ENCODE measurements at regions not wholly inside any gene's neighbourhood (a gene's known extent, or its start where the extent isn't known, plus 50 kb on each side); places are given as distances from the start of the nearest gene placed in this dataset.

DNA sequence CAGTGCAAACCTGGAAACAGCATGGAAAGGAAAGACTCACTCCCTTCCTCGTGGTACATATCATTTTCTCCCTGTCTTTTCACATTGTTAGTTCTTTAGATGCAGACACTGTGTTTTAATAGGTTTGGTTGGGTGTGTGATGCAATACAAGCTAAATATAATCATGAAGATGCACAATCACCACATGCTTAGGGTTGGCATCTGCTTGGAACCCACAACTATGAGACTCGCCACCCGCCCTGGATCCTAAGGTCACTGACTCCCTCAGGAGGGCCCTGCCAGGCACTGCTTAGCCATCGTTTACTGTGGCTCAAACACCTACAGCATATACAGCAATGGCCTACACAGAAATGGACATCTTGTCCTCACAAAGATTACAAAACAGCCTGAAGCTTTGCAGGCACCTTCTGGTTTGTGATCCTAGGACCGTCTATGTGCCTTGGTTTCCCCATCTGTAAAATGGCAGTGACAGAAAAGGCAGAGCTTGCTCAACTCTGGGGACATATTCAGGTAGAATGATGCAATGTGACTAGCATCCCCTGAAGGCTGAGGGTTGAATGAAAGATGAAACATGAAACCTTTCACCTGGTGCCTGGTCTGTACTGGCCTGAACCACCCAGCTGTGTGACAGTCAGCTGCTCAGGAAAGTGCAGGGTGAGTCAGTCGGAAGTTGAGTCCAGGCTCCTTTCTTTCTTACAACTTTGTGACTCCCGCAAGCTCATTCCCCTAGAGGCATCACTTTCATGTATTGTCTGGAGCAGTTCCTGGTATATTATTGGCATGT, 123.6 kb upstream of the PFN2 start:
- H3K9me3 Mint-ChIP-seq (ENCODE audit: unreplicated experiment) = no peaks in the 10 kb centered on the region
- no peaks in the 10 kb centered on the region for H3K4me1 Mint-ChIP-seq (ENCODE audit: low read depth, unreplicated experiment)
- BruUV-seq (replicated peaks) = no TSS peak
- H3K36me3 Mint-ChIP-seq (ENCODE audit: insufficient read depth, unreplicated experiment) = no peaks in the 10 kb centered on the region
- TF ChIP-seq, protein P1, sequence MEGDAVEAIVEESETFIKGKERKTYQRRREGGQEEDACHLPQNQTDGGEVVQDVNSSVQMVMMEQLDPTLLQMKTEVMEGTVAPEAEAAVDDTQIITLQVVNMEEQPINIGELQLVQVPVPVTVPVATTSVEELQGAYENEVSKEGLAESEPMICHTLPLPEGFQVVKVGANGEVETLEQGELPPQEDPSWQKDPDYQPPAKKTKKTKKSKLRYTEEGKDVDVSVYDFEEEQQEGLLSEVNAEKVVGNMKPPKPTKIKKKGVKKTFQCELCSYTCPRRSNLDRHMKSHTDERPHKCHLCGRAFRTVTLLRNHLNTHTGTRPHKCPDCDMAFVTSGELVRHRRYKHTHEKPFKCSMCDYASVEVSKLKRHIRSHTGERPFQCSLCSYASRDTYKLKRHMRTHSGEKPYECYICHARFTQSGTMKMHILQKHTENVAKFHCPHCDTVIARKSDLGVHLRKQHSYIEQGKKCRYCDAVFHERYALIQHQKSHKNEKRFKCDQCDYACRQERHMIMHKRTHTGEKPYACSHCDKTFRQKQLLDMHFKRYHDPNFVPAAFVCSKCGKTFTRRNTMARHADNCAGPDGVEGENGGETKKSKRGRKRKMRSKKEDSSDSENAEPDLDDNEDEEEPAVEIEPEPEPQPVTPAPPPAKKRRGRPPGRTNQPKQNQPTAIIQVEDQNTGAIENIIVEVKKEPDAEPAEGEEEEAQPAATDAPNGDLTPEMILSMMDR (IDR thresholded peaks at IDR 0.05; ENCODE audit: insufficient read depth in 1 of 2, low read depth in 1 of 2, low read length in 1 of 2, severe bottlenecking in 1 of 2, unreplicated experiment in 1 of 2) = no peak
- H3K27me3 Mint-ChIP-seq (ENCODE audit: insufficient read depth, unreplicated experiment) = peaks cover 7% of the 10 kb centered on the region
- Histone ChIP-seq H3K4me3 (ENCODE audit: low read depth, low read length) (no peak overlapping the region), H3K27me3 (replicated peaks; ENCODE audit: control insufficient read depth, insufficient read depth, low read length) (no peaks in the 10 kb centered on the region), H3K9me3 (no peaks in the 10 kb centered on the region), H3K36me3 (ENCODE audit: control insufficient read depth, insufficient read depth, low read length) (no peaks in the 10 kb centered on the region), H3K4me1 (no peaks in the 10 kb centered on the region)
- H3K27ac Mint-ChIP-seq (ENCODE audit: unreplicated experiment) = no peak overlapping the region
- no peak for DNase-seq
- ChIA-PET POLR2A (no interaction called here), CTCF (no interaction called here)
- no peak overlapping the region for H3K4me3 Mint-ChIP-seq (ENCODE audit: unreplicated experiment)
- intact Hi-C loops (cut with micrococcal nuclease; ENCODE audit: unreplicated experiment) = no loop called here

DNA sequence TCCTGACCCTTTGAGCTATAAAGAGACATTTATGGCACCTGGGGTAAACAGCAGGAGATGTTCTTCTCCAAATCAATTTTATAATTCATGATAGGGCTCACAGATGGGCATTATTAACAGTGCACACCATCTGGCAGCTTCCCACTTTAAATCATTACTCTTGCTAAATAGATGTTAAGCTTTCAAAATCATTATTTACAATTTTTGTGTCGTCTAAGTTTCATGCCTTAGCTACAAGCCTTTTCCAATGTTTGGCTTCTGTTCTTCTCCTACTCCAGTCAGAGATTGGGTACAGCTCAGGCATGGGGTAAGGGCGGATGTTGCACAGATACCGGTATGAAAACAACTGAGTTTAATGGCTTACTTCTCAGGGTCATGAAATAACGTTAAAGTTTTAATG, 120.9 kb upstream of the PFN2 start:
- ChIA-PET CTCF (no interaction called here), POLR2A (no interaction called here)
- no peaks in the 10 kb centered on the region for H3K4me1 ChIP-seq
- no peaks in the 10 kb centered on the region for H3K36me3 Mint-ChIP-seq (ENCODE audit: insufficient read depth, unreplicated experiment)
- no peak overlapping the region for H3K4me3 Mint-ChIP-seq (ENCODE audit: unreplicated experiment)
- intact Hi-C loops (cut with micrococcal nuclease; ENCODE audit: unreplicated experiment) = no loop called here
- TF ChIP-seq, protein P1 (IDR thresholded peaks at IDR 0.05; ENCODE audit: insufficient read depth in 1 of 2, low read depth in 1 of 2, low read length in 1 of 2, severe bottlenecking in 1 of 2, unreplicated experiment in 1 of 2) = no peak
- no peaks in the 10 kb centered on the region for H3K36me3 ChIP-seq (ENCODE audit: control insufficient read depth, insufficient read depth, low read length)
- H3K9me3 Mint-ChIP-seq (ENCODE audit: unreplicated experiment) = no peaks in the 10 kb centered on the region
- H3K27ac Mint-ChIP-seq (ENCODE audit: unreplicated experiment) = no peak overlapping the region
- no peak overlapping the region for H3K4me3 ChIP-seq (ENCODE audit: low read depth, low read length)
- H3K27me3 ChIP-seq (replicated peaks; ENCODE audit: control insufficient read depth, insufficient read depth, low read length) = no peaks in the 10 kb centered on the region
- peaks cover 14% of the 10 kb centered on the region for H3K27me3 Mint-ChIP-seq (ENCODE audit: insufficient read depth, unreplicated experiment)
- no peaks in the 10 kb centered on the region for H3K4me1 Mint-ChIP-seq (ENCODE audit: low read depth, unreplicated experiment)
- DNase-seq = no peak
- no peaks in the 10 kb centered on the region for H3K9me3 ChIP-seq
- BruUV-seq (replicated peaks) = no TSS peak

DNA sequence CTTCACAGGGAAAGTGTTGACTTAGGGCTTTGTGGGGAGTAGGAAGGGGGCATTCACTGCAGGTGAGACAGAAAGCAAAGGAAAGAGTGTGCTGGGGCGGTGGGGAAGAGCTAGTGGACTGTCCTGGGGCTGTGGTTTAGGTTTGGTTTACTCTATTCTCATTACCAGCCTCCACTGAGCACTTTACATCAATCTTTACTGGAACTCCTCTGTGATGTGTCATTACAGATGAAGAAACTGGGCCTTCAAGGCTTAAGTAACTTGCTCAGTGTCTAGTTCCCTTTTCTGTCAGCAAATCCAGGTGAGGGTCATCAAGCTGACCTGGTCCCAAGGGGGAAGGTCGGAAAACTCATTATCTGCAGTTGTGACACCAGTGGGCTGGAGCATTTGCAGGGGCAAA, 120.2 kb upstream of the PFN2 start:
- BruUV-seq (replicated peaks) = no TSS peak
- Histone ChIP-seq H3K36me3 (ENCODE audit: control insufficient read depth, insufficient read depth, low read length) (no peaks in the 10 kb centered on the region), H3K9me3 (no peaks in the 10 kb centered on the region), H3K27me3 (replicated peaks; ENCODE audit: control insufficient read depth, insufficient read depth, low read length) (no peaks in the 10 kb centered on the region), H3K4me3 (ENCODE audit: low read depth, low read length) (no peak overlapping the region), H3K4me1 (no peaks in the 10 kb centered on the region)
- no peak overlapping the region for H3K4me3 Mint-ChIP-seq (ENCODE audit: unreplicated experiment)
- no peaks in the 10 kb centered on the region for H3K36me3 Mint-ChIP-seq (ENCODE audit: insufficient read depth, unreplicated experiment)
- ChIA-PET CTCF (no interaction called here), POLR2A (no interaction called here)
- no peak for DNase-seq
- no peaks in the 10 kb centered on the region for H3K9me3 Mint-ChIP-seq (ENCODE audit: unreplicated experiment)
- no peaks in the 10 kb centered on the region for H3K4me1 Mint-ChIP-seq (ENCODE audit: low read depth, unreplicated experiment)
- TF ChIP-seq, protein P1 (IDR thresholded peaks at IDR 0.05; ENCODE audit: insufficient read depth in 1 of 2, low read depth in 1 of 2, low read length in 1 of 2, severe bottlenecking in 1 of 2, unreplicated experiment in 1 of 2) = no peak
- intact Hi-C loops (cut with micrococcal nuclease; ENCODE audit: unreplicated experiment) = no loop called here
- no peak overlapping the region for H3K27ac Mint-ChIP-seq (ENCODE audit: unreplicated experiment)
- H3K27me3 Mint-ChIP-seq (ENCODE audit: insufficient read depth, unreplicated experiment) = peaks cover 14% of the 10 kb centered on the region
